Stimulated activated CD4-positive, alpha-beta T cell treated with anti-CD3 and anti-CD28 coated beads, TNF-alpha, amount 100 ng/mL, for 48 hours (primary cell): ENCODE measurements at regions not wholly inside any gene's neighbourhood (a gene's known extent, or its start where the extent isn't known, plus 50 kb on each side); places are given as distances from the start of the nearest gene placed in this dataset.

ENCODE experiments used
- DNase-seq, 3 donors: peaks; one replicate each; pipeline ENCODE4 v3.0.0-alpha.2; 2020; ENCODE audit warnings: low read depth in 3 of 3

- no peak for DNase-seq
Observed at GRCh38 chr5:89471115-89471514, 588.1 kb upstream of the MEF2C start.

GRCh38 chr5:89470658-89471057 lies 587.7 kb upstream of the MEF2C start:
- DNase-seq = no peak

GRCh38 chr5:89458332-89458656 lies 575.3 kb upstream of the MEF2C start:
- DNase-seq = no peak

- no peak for DNase-seq
Observed at GRCh38 chr5:89457411-89458331, 574.7 kb upstream of the MEF2C start.

GRCh38 chr5:89452081-89452480 lies 569.1 kb upstream of the MEF2C start:
- DNase-seq = no peak

GRCh38 chr5:89451263-89451662 lies 568.3 kb upstream of the MEF2C start:
- DNase-seq = no peak

- no peak for DNase-seq
Observed at GRCh38 chr5:89450149-89450538, 567.2 kb upstream of the MEF2C start.

GRCh38 chr5:89449392-89450148 lies 566.6 kb upstream of the MEF2C start:
- no peak for DNase-seq

GRCh38 chr5:89447027-89447426 lies 564.0 kb upstream of the MEF2C start:
- no peak for DNase-seq

GRCh38 chr5:89445106-89445745 lies 562.2 kb upstream of the MEF2C start:
- no peak for DNase-seq

- no peak for DNase-seq
Observed at GRCh38 chr5:89444088-89444487, 561.1 kb upstream of the MEF2C start.

- DNase-seq = no peak
Observed at GRCh38 chr5:89443508-89443907, 560.5 kb upstream of the MEF2C start.

- no peak for DNase-seq
Observed at GRCh38 chr5:89441965-89442364, 559.0 kb upstream of the MEF2C start.

- no peak for DNase-seq
Observed at GRCh38 chr5:89440670-89441069, 557.7 kb upstream of the MEF2C start.

- DNase-seq = no peak
Observed at GRCh38 chr5:89437450-89438435, 554.8 kb upstream of the MEF2C start.

- no peak for DNase-seq
Observed at GRCh38 chr5:89436464-89436863, 553.5 kb upstream of the MEF2C start.

- DNase-seq = no peak
Observed at GRCh38 chr5:89435347-89435746, 552.4 kb upstream of the MEF2C start.

- no peak for DNase-seq
Observed at GRCh38 chr5:89428624-89429023, 545.6 kb upstream of the MEF2C start.

GRCh38 chr5:89425062-89425461 lies 542.1 kb upstream of the MEF2C start:
- no peak for DNase-seq

GRCh38 chr5:89421035-89421434 lies 538.1 kb upstream of the MEF2C start:
- DNase-seq = no peak

GRCh38 chr5:89418407-89419085 lies 535.6 kb upstream of the MEF2C start:
- no peak for DNase-seq
